GM23338 (cell line): ENCODE measurements at regions not wholly inside any gene's neighbourhood (a gene's known extent, or its start where the extent isn't known, plus 50 kb on each side); places are given as distances from the start of the nearest gene placed in this dataset.

Source experiments
- ATAC-seq: fragments of 200-7000 bp; cut with Tn5 transposase; 3 replicates; pipeline ENCODE4 v1.9.1; 2020
- DNase-seq: peaks from one replicate; pipeline ENCODE4 v3.0.0-alpha.2; 2015; ENCODE audit warnings: low spot score
- H2AFZ ChIP-seq: fragments of 200-600 bp; sonication (generic); 2 replicates; pipeline ENCODE4 v1.8.0; 2016; ENCODE audit warnings: antibody characterized with exemption, mild to moderate bottlenecking, moderate library complexity
- H3F3A ChIP-seq: fragments of 200-600 bp; sonication (generic); replicated peaks from 2 replicates; pipeline ENCODE4 v1.8.0; 2017; ENCODE audit warnings: antibody characterized with exemption, mixed run types, low read depth
- H3K27ac ChIP-seq: fragments of 200-600 bp; sonication (generic); 2 replicates; pipeline ENCODE4 v1.6.1; 2016; ENCODE audit warnings: low read depth
- H3K27me3 ChIP-seq: fragments of 200-600 bp; sonication (generic); 2 replicates; pipeline ENCODE4 v1.8.0; 2016; ENCODE audit warnings: mild to moderate bottlenecking, mixed run types, moderate library complexity; ENCODE audit not compliant: insufficient read depth
- H3K36me3 ChIP-seq: fragments of 200-600 bp; sonication (generic); 2 replicates; pipeline ENCODE4 v1.8.0; 2016; ENCODE audit warnings: mild to moderate bottlenecking; ENCODE audit not compliant: insufficient read depth
- H3K4me1 ChIP-seq: fragments of 200-600 bp; sonication (generic); 2 replicates; pipeline ENCODE4 v1.8.0; 2016; ENCODE audit warnings: mild to moderate bottlenecking, moderate library complexity; ENCODE audit not compliant: insufficient read depth
- H3K4me2 ChIP-seq: fragments of 200-600 bp; sonication (generic); 2 replicates; pipeline ENCODE4 v1.7.1; 2017; ENCODE audit warnings: mixed run types
- H3K4me3 ChIP-seq: fragments of 200-600 bp; sonication (generic); 2 replicates; pipeline ENCODE4 v1.6.1; 2016; ENCODE audit warnings: mixed run types
- H3K79me2 ChIP-seq: fragments of 200-600 bp; sonication (generic); replicated peaks from 2 replicates; pipeline ENCODE4 v1.8.0; 2017; ENCODE audit warnings: mild to moderate bottlenecking; ENCODE audit not compliant: insufficient read depth
- H3K9me2 ChIP-seq: fragments of 200-600 bp; sonication (generic); 2 replicates; pipeline ENCODE4 v1.8.0; 2017; ENCODE audit not compliant: insufficient read depth
- H4K20me1 ChIP-seq: fragments of 200-600 bp; sonication (generic); replicated peaks from 2 replicates; pipeline ENCODE4 v1.8.0; 2017; ENCODE audit warnings: mild to moderate bottlenecking; ENCODE audit not compliant: insufficient read depth
- H3K27ac Mint-ChIP-seq: 2 replicates; pipeline ENCODE4 v1.8.0; 2020; ENCODE audit warnings: inconsistent platforms, mild to moderate bottlenecking, moderate library complexity, mixed read lengths
- H3K27me3 Mint-ChIP-seq: 3 replicates; pipeline ENCODE4 v1.8.0; 2022; ENCODE audit warnings: low read depth, mild to moderate bottlenecking, moderate library complexity, mixed read lengths, inconsistent platforms; ENCODE audit not compliant: insufficient read depth, poor library complexity
- H3K36me3 Mint-ChIP-seq: 3 replicates; pipeline ENCODE4 v1.8.0; 2021; ENCODE audit warnings: low read depth, mild to moderate bottlenecking, inconsistent platforms, moderate library complexity, mixed read lengths
- H3K4me1 Mint-ChIP-seq: 3 replicates; pipeline ENCODE4 v1.8.0; 2020; ENCODE audit warnings: mild to moderate bottlenecking, inconsistent platforms, mixed read lengths
- H3K4me3 Mint-ChIP-seq: 3 replicates; pipeline ENCODE4 v1.8.0; 2021; ENCODE audit warnings: moderate library complexity, mild to moderate bottlenecking, inconsistent platforms, mixed read lengths
- H3K9me3 Mint-ChIP-seq: 3 replicates; pipeline ENCODE4 v1.8.0; 2020; ENCODE audit warnings: moderate library complexity, mild to moderate bottlenecking, inconsistent platforms, mixed read lengths
- CREB1 ChIP-seq: fragments of 250-450 bp; sonication (Bioruptor Pico); IDR thresholded peaks from 2 replicates; pipeline ENCODE4 v1.5.0; 2020; ENCODE audit warnings: low read depth, mild to moderate bottlenecking, moderate library complexity
- EZH2phosphoT487 ChIP-seq: fragments of 200-600 bp; sonication (generic); IDR thresholded peaks from one replicate; pipeline ENCODE4 v1.8.1; 2018; ENCODE audit warnings: antibody characterized with exemption; ENCODE audit not compliant: unreplicated experiment
- JUNB ChIP-seq: IDR thresholded peaks from one replicate; pipeline ENCODE4 v1.6.1; 2016; ENCODE audit warnings: antibody characterized with exemption; ENCODE audit not compliant: unreplicated experiment
- NANOG ChIP-seq: IDR thresholded peaks from 2 replicates; pipeline ENCODE4 v1.6.1; 2016; ENCODE audit warnings: antibody characterized with exemption, borderline replicate concordance
- POLR2AphosphoS5 ChIP-seq: IDR thresholded peaks from 2 replicates; pipeline ENCODE4 v1.6.1; 2016; ENCODE audit warnings: antibody characterized with exemption, low read depth
- STAT1 ChIP-seq: IDR thresholded peaks from one replicate; pipeline ENCODE4 v1.6.1; 2016; ENCODE audit warnings: antibody characterized with exemption; ENCODE audit not compliant: unreplicated experiment
- ZNF331 ChIP-seq: fragments of 250-450 bp; sonication (Bioruptor Pico); IDR thresholded peaks from 2 replicates; pipeline ENCODE4 v1.5.0; 2020; ENCODE audit warnings: low read depth, mild to moderate bottlenecking, moderate library complexity
- TF ChIP-seq, protein P1 (sequence below): fragments of 250-450 bp; sonication (Bioruptor Pico); IDR thresholded peaks from 2 replicates; pipeline ENCODE4 v1.5.0; 2020; ENCODE audit warnings: mild to moderate bottlenecking, moderate library complexity
- TF ChIP-seq, protein P2 (sequence below): IDR thresholded peaks from 2 replicates; pipeline ENCODE4 v1.6.1; 2016; ENCODE audit warnings: antibody characterized with exemption

DNA sequence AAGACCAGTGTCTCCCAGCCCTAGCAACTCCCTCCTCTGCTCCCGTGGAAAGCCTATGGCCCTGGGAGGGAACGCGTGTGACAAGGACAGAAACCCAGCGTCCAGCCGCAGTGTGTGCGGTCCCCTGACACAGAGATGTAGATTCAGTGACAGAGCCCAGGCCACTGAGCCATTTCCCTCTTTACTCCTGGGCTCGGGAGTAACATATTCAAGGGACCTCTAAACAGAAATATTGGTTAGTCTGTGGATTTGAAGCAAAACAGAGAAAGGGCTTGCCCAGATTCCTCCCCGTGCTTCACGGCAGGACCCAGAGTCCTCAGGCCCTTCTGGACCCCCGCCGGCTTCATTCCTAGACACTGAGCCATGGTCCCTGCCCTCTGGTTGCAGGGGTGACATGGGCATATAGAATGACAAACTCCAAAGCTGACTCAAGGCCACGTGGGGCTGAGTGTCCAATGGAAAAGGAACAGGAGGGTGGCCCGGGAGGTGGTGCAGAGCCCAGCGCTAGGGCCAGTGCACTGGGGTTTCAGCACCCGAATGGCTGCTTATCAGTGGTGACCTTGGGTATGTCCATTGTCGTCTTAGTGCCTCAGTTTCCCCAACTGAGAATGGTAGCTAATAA lies 248.2 kb downstream of the QKI start (continued):
- TF ChIP-seq, protein P1, sequence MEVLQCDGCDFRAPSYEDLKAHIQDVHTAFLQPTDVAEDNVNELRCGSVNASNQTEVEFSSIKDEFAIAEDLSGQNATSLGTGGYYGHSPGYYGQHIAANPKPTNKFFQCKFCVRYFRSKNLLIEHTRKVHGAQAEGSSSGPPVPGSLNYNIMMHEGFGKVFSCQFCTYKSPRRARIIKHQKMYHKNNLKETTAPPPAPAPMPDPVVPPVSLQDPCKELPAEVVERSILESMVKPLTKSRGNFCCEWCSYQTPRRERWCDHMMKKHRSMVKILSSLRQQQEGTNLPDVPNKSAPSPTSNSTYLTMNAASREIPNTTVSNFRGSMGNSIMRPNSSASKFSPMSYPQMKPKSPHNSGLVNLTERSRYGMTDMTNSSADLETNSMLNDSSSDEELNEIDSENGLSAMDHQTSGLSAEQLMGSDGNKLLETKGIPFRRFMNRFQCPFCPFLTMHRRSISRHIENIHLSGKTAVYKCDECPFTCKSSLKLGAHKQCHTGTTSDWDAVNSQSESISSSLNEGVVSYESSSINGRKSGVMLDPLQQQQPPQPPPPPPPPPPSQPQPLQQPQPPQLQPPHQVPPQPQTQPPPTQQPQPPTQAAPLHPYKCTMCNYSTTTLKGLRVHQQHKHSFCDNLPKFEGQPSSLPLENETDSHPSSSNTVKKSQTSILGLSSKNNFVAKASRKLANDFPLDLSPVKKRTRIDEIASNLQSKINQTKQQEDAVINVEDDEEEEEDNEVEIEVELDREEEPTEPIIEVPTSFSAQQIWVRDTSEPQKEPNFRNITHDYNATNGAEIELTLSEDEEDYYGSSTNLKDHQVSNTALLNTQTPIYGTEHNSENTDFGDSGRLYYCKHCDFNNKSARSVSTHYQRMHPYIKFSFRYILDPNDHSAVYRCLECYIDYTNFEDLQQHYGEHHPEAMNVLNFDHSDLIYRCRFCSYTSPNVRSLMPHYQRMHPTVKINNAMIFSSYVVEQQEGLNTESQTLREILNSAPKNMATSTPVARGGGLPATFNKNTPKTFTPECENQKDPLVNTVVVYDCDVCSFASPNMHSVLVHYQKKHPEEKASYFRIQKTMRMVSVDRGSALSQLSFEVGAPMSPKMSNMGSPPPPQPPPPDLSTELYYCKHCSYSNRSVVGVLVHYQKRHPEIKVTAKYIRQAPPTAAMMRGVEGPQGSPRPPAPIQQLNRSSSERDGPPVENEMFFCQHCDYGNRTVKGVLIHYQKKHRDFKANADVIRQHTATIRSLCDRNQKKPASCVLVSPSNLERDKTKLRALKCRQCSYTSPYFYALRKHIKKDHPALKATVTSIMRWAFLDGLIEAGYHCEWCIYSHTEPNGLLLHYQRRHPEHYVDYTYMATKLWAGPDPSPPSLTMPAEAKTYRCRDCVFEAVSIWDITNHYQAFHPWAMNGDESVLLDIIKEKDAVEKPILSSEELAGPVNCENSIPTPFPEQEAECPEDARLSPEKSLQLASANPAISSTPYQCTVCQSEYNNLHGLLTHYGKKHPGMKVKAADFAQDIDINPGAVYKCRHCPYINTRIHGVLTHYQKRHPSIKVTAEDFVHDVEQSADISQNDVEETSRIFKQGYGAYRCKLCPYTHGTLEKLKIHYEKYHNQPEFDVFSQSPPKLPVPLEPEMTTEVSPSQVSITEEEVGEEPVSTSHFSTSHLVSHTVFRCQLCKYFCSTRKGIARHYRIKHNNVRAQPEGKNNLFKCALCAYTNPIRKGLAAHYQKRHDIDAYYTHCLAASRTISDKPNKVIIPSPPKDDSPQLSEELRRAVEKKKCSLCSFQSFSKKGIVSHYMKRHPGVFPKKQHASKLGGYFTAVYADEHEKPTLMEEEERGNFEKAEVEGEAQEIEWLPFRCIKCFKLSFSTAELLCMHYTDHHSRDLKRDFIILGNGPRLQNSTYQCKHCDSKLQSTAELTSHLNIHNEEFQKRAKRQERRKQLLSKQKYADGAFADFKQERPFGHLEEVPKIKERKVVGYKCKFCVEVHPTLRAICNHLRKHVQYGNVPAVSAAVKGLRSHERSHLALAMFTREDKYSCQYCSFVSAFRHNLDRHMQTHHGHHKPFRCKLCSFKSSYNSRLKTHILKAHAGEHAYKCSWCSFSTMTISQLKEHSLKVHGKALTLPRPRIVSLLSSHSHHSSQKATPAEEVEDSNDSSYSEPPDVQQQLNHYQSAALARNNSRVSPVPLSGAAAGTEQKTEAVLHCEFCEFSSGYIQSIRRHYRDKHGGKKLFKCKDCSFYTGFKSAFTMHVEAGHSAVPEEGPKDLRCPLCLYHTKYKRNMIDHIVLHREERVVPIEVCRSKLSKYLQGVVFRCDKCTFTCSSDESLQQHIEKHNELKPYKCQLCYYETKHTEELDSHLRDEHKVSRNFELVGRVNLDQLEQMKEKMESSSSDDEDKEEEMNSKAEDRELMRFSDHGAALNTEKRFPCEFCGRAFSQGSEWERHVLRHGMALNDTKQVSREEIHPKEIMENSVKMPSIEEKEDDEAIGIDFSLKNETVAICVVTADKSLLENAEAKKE (CRISPR knock-in tag): no peak
- no peak for TF ChIP-seq JUNB
- no peak for TF ChIP-seq CREB1 (CRISPR knock-in tag)
- no peak for TF ChIP-seq STAT1
- no peak for TF ChIP-seq ZNF331 (CRISPR knock-in tag)
- TF ChIP-seq, protein P2, sequence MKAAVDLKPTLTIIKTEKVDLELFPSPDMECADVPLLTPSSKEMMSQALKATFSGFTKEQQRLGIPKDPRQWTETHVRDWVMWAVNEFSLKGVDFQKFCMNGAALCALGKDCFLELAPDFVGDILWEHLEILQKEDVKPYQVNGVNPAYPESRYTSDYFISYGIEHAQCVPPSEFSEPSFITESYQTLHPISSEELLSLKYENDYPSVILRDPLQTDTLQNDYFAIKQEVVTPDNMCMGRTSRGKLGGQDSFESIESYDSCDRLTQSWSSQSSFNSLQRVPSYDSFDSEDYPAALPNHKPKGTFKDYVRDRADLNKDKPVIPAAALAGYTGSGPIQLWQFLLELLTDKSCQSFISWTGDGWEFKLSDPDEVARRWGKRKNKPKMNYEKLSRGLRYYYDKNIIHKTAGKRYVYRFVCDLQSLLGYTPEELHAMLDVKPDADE: no peak
- no peak for TF ChIP-seq EZH2phosphoT487
- TF ChIP-seq POLR2AphosphoS5: no peak

DNA sequence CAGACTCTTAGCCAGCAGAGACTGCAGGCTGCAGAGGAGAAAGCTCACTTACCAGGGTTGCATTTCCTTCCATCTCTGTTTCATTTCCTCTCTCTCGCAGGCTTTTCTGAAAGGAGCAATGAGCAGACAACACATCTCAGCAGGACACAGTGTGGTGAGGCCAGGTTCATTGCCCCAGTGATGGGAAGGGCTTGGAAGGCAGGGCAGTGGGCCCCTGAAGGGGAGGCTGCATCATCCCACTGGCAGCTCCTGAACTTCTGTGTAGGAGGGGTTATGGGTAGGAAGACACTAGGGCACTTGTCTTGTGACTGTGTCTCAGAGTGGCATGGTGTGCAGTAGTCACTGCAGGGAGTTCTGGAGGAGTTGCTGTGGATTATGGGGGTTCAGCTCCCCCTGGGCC lies 246.8 kb downstream of the QKI start:
- H3F3A ChIP-seq: no peaks in the 10 kb centered on the region
- Mint-ChIP-seq H3K4me3 (no peak overlapping the region), H3K36me3 (no peaks in the 10 kb centered on the region), H3K27me3 (no peaks in the 10 kb centered on the region), H3K9me3 (no peaks in the 10 kb centered on the region), H3K27ac (no peak overlapping the region), H3K4me1 (peaks cover 8% of the 10 kb centered on the region; the same call in 2 of the 3 replicates)
- H4K20me1 ChIP-seq: no peaks in the 10 kb centered on the region
- no peaks in the 10 kb centered on the region for H3K27me3 ChIP-seq
- no peaks in the 10 kb centered on the region for H3K36me3 ChIP-seq
- H3K4me3 ChIP-seq: no peak overlapping the region
- ATAC-seq (no peak), DNase-seq (no peak)
- H3K27ac ChIP-seq: no peak overlapping the region
- no peak overlapping the region for H2AFZ ChIP-seq
- H3K4me2 ChIP-seq: no peak overlapping the region
- H3K79me2 ChIP-seq: no peaks in the 10 kb centered on the region
- 0 out of 2 replicates have a peak, but pooled peaks cover 4% of the 10 kb centered on the region for H3K9me2 ChIP-seq
- H3K4me1 ChIP-seq: no peaks in the 10 kb centered on the region
- TF ChIP-seq NANOG (no peak), EZH2phosphoT487 (no peak), STAT1 (no peak)
- TF ChIP-seq, protein P1 (CRISPR knock-in tag): no peak
